D341Med (cell line): ENCODE measurements at regions not wholly inside any gene's neighbourhood (a gene's known extent, or its start where the extent isn't known, plus 50 kb on each side); places are given as distances from the start of the nearest gene placed in this dataset.

Experiments
- DNase-seq: peaks from one replicate; pipeline ENCODE4 v3.0.0; 2012; ENCODE audit warnings: low spot score

DNA sequence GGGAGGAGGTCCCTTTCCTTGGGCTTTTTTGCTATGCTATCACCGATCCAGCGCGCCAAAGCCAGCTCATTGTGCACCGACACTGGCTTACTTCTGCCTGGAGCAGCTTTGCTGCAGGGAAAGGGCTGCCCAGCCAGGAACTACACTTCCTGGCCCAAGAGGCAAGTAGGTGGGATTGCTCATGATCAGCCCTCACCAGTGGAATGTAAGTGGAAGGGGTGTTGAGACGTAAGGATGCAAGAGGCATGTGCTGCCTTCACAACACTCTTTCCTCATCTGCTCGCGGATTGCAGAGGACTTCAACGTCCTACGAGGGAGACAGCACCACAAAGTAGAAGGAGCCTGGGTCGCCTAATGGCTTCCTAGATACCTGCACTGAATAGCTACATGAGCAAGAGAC, 104.3 kb upstream of the FOXF1 start:
- no peak for DNase-seq

DNA sequence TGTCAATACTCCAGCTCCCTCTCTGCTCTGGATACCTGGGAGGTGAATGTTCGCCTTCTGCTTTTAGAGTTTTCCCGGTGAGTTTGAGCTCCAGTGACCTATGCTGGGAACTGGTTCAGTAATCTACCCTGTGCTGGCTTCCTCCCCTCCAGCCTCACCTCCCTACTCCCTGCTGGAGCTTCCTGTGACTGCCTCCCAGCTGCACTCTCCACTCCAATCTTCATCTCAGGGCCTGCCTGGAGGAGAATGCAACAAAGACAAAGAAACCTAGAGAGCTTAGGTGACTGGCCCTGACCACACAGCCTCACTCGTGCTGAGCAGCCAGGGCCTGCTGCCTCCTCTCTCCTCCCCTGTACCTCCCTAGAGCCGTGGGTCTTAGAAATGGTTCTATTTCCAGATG, 101.6 kb upstream of the FOXF1 start:
- DNase-seq, result no peak

GRCh38 chr16:86410081-86410480, 100.2 kb upstream of the FOXF1 start:
- no peak for DNase-seq

GRCh38 chr16:86410529-86410928, 99.8 kb upstream of the FOXF1 start:
- no peak for DNase-seq

GRCh38 chr16:86411897-86412296, 98.4 kb upstream of the FOXF1 start:
- DNase-seq, result no peak

DNA sequence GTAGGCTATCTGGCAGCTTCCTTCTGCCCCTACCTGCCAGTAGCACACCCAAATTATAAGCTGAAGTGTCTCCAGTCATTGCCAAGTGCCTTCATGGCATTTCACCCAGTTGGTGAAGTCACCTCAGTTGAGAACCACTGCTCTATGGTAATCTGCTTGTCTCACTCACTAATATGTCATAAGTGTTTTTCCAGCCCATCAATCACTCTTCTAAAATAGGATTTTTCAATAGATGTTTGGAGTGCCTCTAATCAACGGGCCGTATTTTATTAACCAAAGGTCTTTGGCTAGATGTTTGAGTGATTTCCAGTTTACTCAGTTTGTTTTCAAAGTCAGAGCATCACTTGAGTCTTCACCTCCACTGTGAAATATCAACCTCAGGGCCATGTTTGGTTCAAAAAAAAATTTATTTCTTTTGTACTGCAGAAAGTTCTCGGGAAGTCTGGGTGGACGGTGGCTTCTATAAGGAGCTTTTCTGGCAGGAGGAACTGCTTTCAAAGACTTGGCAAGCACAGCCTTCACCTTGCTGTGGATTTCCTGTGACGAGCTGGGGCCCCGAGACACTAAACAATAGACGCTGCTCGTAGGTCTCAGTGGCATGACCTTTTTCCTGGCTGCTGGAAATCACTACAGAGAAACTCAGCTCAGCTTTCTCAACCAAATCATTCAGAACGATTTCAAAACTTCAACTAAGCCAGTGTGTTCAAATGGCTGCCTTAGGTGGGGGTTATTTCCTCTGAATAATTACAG, 95.2 kb upstream of the FOXF1 start:
- no peak for DNase-seq

DNA sequence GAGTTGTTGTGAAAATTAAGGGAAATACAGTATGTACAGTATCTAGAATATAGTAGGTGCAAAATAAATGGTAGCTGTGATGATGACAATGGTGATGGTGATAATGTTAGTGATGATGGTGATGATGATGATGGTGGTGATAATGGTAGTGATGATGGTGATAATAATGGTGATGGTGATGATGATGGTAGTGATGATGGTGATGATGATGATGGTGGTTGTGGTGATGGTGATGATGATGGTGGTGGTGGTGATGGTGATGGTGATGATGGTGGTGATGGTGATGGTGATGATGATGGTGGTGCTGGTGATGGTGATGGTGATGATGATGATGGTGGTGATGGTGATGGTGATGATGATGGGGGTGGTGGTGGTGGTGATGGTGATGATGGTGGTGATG, 91.3 kb upstream of the FOXF1 start:
- DNase-seq, result no peak

- DNase-seq, result no peak
These were observed 90.8 kb upstream of the FOXF1 start for GRCh38 chr16:86419518-86419917.

DNA sequence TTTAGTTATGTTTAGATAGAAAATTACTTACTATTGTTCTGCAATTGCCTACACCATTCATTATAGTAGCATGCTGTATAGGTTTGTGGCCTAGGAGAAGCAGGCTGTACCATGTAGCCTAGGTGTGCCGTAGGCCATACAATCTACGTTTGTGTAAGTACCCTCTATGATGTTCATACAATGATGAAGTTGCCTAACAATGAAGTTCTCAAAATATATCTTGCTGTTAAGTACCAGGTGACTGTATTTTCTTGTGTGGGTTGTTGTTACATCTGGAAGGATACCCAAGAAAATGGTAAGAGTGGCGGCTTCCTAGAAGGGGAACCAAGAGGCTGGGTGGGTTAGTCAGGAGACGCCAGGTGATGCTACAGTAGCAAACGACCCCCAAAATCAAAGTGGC, 88.3 kb upstream of the FOXF1 start:
- DNase-seq, result no peak

DNA sequence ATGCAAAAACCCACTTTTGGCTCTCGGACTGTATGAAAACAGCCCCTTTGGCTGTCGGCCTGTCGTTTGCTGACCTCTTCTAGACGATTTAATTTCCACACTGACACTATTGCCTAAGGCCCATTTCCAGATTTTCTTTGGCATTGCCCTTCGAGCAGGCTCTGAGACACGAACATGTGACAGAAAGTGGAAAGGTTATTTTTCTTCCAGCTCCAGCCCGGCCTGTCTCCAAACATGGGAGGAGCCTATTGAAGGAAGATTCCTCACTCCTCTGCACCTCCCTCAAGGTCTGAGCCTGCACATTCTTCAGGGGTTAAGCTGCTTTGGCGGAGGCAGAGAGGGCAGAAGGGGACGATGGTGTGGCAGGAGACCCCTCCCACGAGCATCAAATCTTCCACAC, 85.9 kb upstream of the FOXF1 start:
- DNase-seq, result no peak

DNA sequence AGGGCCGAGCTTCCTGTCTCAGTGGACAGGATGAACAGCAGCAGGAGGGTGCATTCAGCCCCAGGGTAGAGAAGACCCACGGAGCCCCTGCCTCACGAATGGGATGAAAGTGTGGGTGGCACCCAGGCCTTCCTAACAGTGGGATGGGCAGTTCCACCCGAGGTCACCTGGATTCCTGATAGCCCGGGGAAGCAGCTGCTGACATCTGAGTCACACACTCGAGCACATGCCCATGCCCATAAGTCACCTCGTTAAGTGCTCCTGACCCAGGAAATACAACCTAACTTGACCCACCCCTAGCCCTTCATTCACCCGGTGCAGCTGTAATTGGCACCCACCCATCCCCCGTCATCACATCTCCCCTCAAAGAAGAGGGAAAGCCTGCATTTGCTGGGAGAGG, 85.3 kb upstream of the FOXF1 start:
- no peak for DNase-seq

- DNase-seq, result no peak
These were observed 84.2 kb upstream of the FOXF1 start for GRCh38 chr16:86426063-86426642.

DNA sequence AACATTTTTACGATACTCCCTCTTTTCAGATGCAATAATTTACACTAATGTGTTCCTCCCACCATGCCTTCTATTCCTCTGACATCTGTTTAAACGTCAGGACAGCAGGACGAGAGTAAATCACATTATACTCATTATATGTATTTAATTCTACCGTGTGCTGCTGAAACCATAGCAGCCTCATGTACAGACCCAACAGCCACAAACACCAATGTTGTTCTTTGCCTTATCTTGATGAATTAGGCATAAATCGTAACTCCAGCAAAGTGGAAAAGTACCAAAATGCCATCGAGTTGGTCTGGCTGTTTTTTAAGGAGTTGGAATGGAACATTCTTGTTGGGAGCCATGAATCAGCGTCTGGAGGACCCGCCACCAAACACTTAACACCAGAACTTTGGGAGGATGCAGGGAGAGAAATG, 82.9 kb upstream of the FOXF1 start:
- DNase-seq, result no peak

GRCh38 chr16:86428729-86429517, 81.4 kb upstream of the FOXF1 start:
- no peak for DNase-seq

DNA sequence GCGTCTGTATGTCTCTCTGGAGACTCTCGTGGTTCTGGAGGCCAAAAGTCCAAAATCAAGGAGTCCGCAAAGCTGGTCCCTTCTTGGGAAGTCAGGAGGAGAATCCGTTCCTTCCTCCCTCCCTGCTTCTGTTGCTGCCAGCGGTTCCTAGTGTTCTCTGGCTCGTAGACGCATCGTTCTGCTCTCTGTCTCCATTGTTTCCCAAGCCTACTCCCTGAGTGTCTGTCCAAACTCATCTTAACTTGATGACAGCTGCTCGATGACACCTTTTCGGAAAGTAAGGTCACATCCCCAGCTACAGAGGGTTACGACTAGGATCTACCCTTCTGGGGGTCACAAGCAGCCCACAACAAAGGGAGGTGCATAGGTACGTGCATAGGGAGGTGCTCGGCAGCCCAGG, 80.7 kb upstream of the FOXF1 start:
- DNase-seq, result no peak

DNA sequence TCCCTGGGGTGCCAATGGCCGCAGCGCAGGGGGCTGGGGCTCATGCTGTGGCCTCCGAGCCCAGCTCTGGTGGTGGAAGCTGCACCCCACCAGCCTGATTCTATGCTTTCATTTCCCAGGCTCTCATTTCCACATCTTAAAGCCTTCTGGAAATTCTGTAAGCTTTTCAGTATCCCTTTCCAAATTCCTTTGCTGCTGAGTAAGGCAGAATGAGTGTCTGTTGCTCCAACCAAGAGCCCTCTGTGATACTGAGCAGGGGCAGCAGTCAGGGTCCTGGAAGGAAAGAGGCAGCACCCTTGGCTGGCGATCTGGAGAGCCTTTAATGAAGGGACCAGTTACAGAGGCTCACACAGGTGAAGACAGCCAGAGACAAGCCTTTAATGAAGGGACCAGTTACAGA, 79.5 kb upstream of the FOXF1 start:
- DNase-seq, result no peak

- DNase-seq, result no peak
These were observed 78.8 kb upstream of the FOXF1 start for GRCh38 chr16:86431540-86431939.

GRCh38 chr16:86432048-86432447, 78.3 kb upstream of the FOXF1 start:
- no peak for DNase-seq

- no peak for DNase-seq
These were observed 77.6 kb upstream of the FOXF1 start for GRCh38 chr16:86432691-86433090.

DNA sequence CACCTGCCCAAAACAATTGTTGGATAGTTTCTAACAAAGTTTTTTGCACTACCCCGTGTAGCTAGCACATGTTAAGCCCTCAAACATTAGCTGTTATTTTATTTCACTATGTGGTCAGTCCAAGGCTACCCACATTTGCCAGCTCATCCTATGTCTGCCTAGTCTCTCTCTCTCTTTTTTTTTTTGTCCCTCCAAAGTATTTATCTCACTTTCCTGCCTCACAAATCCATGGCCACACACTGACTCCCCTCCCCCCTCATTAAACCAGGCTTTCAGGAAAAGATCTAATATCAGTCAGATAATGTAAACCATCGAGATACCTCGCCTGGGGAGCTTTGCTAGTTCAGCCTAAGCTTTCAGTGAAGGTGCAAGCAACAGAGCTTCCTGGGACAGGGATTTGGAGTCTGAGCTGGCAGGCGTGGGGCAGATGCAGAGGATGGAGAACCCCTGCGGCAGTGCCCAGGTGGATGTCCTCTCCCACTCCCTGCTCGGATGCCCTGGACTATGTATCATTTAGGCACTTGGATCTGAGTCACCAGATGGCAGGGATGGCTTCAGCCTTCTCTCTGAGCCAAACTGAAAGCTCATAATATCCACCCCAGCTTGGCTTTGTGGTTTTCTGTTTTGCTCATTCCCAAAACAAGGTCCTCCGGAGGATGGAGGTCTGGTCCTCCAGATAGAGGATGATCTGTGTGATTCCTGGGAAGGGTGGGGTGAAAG, 73.7 kb upstream of the FOXF1 start:
- no peak for DNase-seq

- no peak for DNase-seq
These were observed 73.0 kb upstream of the FOXF1 start for GRCh38 chr16:86437348-86437747.

DNA sequence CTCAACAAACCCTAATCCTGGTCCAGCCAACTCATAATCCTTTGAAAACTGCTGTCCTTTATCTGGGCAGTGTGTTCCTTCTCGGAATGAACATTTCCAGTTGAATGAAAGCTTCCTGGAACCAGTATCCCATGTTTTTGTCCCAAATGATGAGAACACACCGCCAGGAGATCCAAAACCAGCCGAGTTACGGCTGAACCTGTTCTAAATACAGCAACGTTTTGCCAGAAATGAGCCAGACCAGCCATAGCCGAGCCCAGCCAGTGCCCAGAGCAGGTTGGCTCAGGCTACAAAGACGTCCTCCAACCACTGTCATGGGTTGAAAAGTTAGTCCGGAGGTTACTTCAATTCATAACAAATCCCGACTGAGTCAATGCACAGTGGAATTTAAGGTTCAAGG, 67.6 kb upstream of the FOXF1 start:
- no peak for DNase-seq
